HAP-1 (cell line): ENCODE measurements at regions not wholly inside any gene's neighbourhood (a gene's known extent, or its start where the extent isn't known, plus 50 kb on each side); places are given as distances from the start of the nearest gene placed in this dataset.

Source experiments
- DNase-seq, 2 experiments: peaks; one replicate each; pipeline ENCODE4 v3.0.0-alpha.2; 2016 to 2020; ENCODE audit warnings: low spot score in 2 of 2
- H3K27me3 ChIP-seq: fragments of 250-450 bp; sonication (Bioruptor Pico); 2 replicates; pipeline ENCODE4 v1.5.1; 2020; ENCODE audit warnings: low read depth, mild to moderate bottlenecking, moderate library complexity
- H3K36me3 ChIP-seq: fragments of 250-450 bp; sonication (Bioruptor Pico); replicated peaks from 2 replicates; pipeline ENCODE4 v1.5.1; 2020; ENCODE audit warnings: mild to moderate bottlenecking
- H3K4me1 ChIP-seq: fragments of 250-450 bp; sonication (Bioruptor Pico); 2 replicates; pipeline ENCODE4 v1.5.1; 2020; ENCODE audit warnings: mild to moderate bottlenecking
- H3K4me3 ChIP-seq: fragments of 250-450 bp; sonication (Bioruptor Pico); 2 replicates; pipeline ENCODE4 v1.5.1; 2020; ENCODE audit warnings: mild to moderate bottlenecking, moderate library complexity
- H3K9me3 ChIP-seq: fragments of 250-450 bp; sonication (Bioruptor Pico); 2 replicates; pipeline ENCODE4 v1.5.1; 2020; ENCODE audit warnings: mild to moderate bottlenecking, moderate library complexity
- in situ Hi-C: fragments of 300-500 bp; cut with MboI; formaldehyde crosslinking; loops from 3 replicates; pipeline ENCODE4 v1.14.3; 2020; ENCODE audit warnings: low sequenced_read_pairs, inconsistent platforms, mixed read lengths

GRCh38 chr2:126748188-126748760 is 92.3 kb downstream of the GYPC start:
- Histone ChIP-seq H3K9me3 (no peaks in the 10 kb centered on the region), H3K36me3 (no peaks in the 10 kb centered on the region), H3K27me3 (no peaks in the 10 kb centered on the region), H3K4me1 (no peaks in the 10 kb centered on the region), H3K4me3 (no peak overlapping the region)
- DNase-seq, result no peak
- in situ Hi-C loops, result no loop called here

GRCh38 chr2:126748929-126749518 is 93.1 kb downstream of the GYPC start:
- H3K4me1 ChIP-seq, result no peaks in the 10 kb centered on the region
- no peaks in the 10 kb centered on the region for H3K9me3 ChIP-seq
- DNase-seq, result no peak
- no peaks in the 10 kb centered on the region for H3K27me3 ChIP-seq
- in situ Hi-C loops, result no loop called here
- H3K36me3 ChIP-seq, result no peaks in the 10 kb centered on the region
- H3K4me3 ChIP-seq, result no peak overlapping the region

GRCh38 chr2:126749537-126749936 is 93.6 kb downstream of the GYPC start:
- Histone ChIP-seq H3K9me3 (no peaks in the 10 kb centered on the region), H3K36me3 (no peaks in the 10 kb centered on the region), H3K4me1 (no peaks in the 10 kb centered on the region), H3K27me3 (no peaks in the 10 kb centered on the region), H3K4me3 (no peak overlapping the region)
- DNase-seq, result no peak
- in situ Hi-C loops, result no loop called here

- H3K27me3 ChIP-seq, result no peaks in the 10 kb centered on the region
- no peaks in the 10 kb centered on the region for H3K4me1 ChIP-seq
- no peaks in the 10 kb centered on the region for H3K36me3 ChIP-seq
- in situ Hi-C loops, result no loop called here
- H3K4me3 ChIP-seq, result no peak overlapping the region
- no peaks in the 10 kb centered on the region for H3K9me3 ChIP-seq
- DNase-seq, result no peak
Measured at GRCh38 chr2:126750506-126750905, 94.5 kb downstream of the GYPC start.

GRCh38 chr2:126751477-126751876 is 95.5 kb downstream of the GYPC start:
- H3K4me3 ChIP-seq, result no peak overlapping the region
- no peak for DNase-seq
- in situ Hi-C loops, result no loop called here
- no peaks in the 10 kb centered on the region for H3K27me3 ChIP-seq
- no peaks in the 10 kb centered on the region for H3K4me1 ChIP-seq
- no peaks in the 10 kb centered on the region for H3K36me3 ChIP-seq
- no peaks in the 10 kb centered on the region for H3K9me3 ChIP-seq

- in situ Hi-C loops, result no loop called here
- no peaks in the 10 kb centered on the region for H3K27me3 ChIP-seq
- H3K36me3 ChIP-seq, result no peaks in the 10 kb centered on the region
- DNase-seq, result no peak
- H3K4me1 ChIP-seq, result no peaks in the 10 kb centered on the region
- no peaks in the 10 kb centered on the region for H3K9me3 ChIP-seq
- H3K4me3 ChIP-seq, result no peak overlapping the region
Measured at GRCh38 chr2:126752876-126753275, 96.9 kb downstream of the GYPC start.

- Histone ChIP-seq H3K4me1 (no peaks in the 10 kb centered on the region), H3K27me3 (no peaks in the 10 kb centered on the region), H3K36me3 (no peaks in the 10 kb centered on the region), H3K9me3 (no peaks in the 10 kb centered on the region), H3K4me3 (no peak overlapping the region)
- no peak for DNase-seq
- in situ Hi-C loops, result no loop called here
Measured at GRCh38 chr2:126753501-126754212, 97.7 kb downstream of the GYPC start.

- no peaks in the 10 kb centered on the region for H3K4me1 ChIP-seq
- H3K36me3 ChIP-seq, result no peaks in the 10 kb centered on the region
- no peak overlapping the region for H3K4me3 ChIP-seq
- in situ Hi-C loops, result no loop called here
- no peak for DNase-seq
- H3K27me3 ChIP-seq, result no peaks in the 10 kb centered on the region
- no peaks in the 10 kb centered on the region for H3K9me3 ChIP-seq
Measured at GRCh38 chr2:126754240-126755004, 98.5 kb downstream of the GYPC start.

- DNase-seq, result no peak
- Histone ChIP-seq H3K27me3 (no peaks in the 10 kb centered on the region), H3K4me1 (no peaks in the 10 kb centered on the region), H3K36me3 (no peaks in the 10 kb centered on the region), H3K4me3 (no peak overlapping the region), H3K9me3 (no peaks in the 10 kb centered on the region)
- in situ Hi-C loops, result no loop called here
Measured at GRCh38 chr2:126756125-126756524, 100.2 kb downstream of the GYPC start.

- Histone ChIP-seq H3K4me1 (no peaks in the 10 kb centered on the region), H3K4me3 (no peak overlapping the region), H3K36me3 (no peaks in the 10 kb centered on the region), H3K9me3 (no peaks in the 10 kb centered on the region), H3K27me3 (no peaks in the 10 kb centered on the region)
- in situ Hi-C loops, result no loop called here
- no peak for DNase-seq
Measured at GRCh38 chr2:126761256-126761980, 105.5 kb downstream of the GYPC start.

- no peak overlapping the region for H3K4me3 ChIP-seq
- DNase-seq, result no peak
- no peaks in the 10 kb centered on the region for H3K36me3 ChIP-seq
Measured at GRCh38 chr2:126761981-126762878, 106.3 kb downstream of the GYPC start.

GRCh38 chr2:126764686-126765265 is 108.8 kb downstream of the GYPC start:
- in situ Hi-C loops, result no loop called here
- H3K9me3 ChIP-seq, result no peaks in the 10 kb centered on the region

More at GRCh38 chr2:126761981-126762878, 106.3 kb downstream of the GYPC start:
- in situ Hi-C loops, result no loop called here
- Histone ChIP-seq H3K4me1 (no peaks in the 10 kb centered on the region), H3K9me3 (no peaks in the 10 kb centered on the region), H3K27me3 (no peaks in the 10 kb centered on the region)

More at GRCh38 chr2:126764686-126765265, 108.8 kb downstream of the GYPC start:
- no peak overlapping the region for H3K4me3 ChIP-seq
- no peak for DNase-seq
- H3K36me3 ChIP-seq, result no peaks in the 10 kb centered on the region
- H3K27me3 ChIP-seq, result no peaks in the 10 kb centered on the region
- H3K4me1 ChIP-seq, result no peaks in the 10 kb centered on the region
